ENCODE measurements at regions not wholly inside any gene's neighbourhood (a gene's known extent, or its start where the extent isn't known, plus 50 kb on each side); places are given as distances from the start of the nearest gene placed in this dataset.

- no peaks in the 10 kb centered on the region for H3K9me3 ChIP-seq
- TF ChIP-seq CTCF (IDR thresholded peaks at IDR 0.05) = no peak
- no peaks in the 10 kb centered on the region for H3K36me3 ChIP-seq
- no peak for ATAC-seq
- no peaks in the 10 kb centered on the region for H3K4me1 ChIP-seq
- H3K27ac ChIP-seq = no peak overlapping the region
- H3K4me3 ChIP-seq = no peak overlapping the region
- no peaks in the 10 kb centered on the region for H3K27me3 ChIP-seq
- intact Hi-C loops (cut with DNase I) = no loop called here
- no peak for DNase-seq
These were observed 87.4 kb upstream of the FAM20C start for GRCh38 chr7:105002-105401.

- H3K4me3 ChIP-seq = no peak overlapping the region
- H3K4me1 ChIP-seq = no peaks in the 10 kb centered on the region
- TF ChIP-seq CTCF (IDR thresholded peaks at IDR 0.05) = no peak
- H3K36me3 ChIP-seq = no peaks in the 10 kb centered on the region
- no peak overlapping the region for H3K27ac ChIP-seq
- intact Hi-C loops (cut with DNase I) = no loop called here
- ATAC-seq (no peak), DNase-seq (no peak)
- H3K9me3 ChIP-seq = no peaks in the 10 kb centered on the region
- no peaks in the 10 kb centered on the region for H3K27me3 ChIP-seq
These were observed 86.0 kb upstream of the FAM20C start for GRCh38 chr7:106356-106755.

- no peaks in the 10 kb centered on the region for H3K9me3 ChIP-seq
- ATAC-seq = no peak
- no peaks in the 10 kb centered on the region for H3K36me3 ChIP-seq
- TF ChIP-seq CTCF (IDR thresholded peaks at IDR 0.05) = no peak
- H3K4me1 ChIP-seq = no peaks in the 10 kb centered on the region
- intact Hi-C loops (cut with DNase I) = no loop called here
- no peak overlapping the region for H3K27ac ChIP-seq
- H3K4me3 ChIP-seq = no peak overlapping the region
- H3K27me3 ChIP-seq = no peaks in the 10 kb centered on the region
- DNase-seq = no peak
These were observed 85.1 kb upstream of the FAM20C start for GRCh38 chr7:107233-107632.

- intact Hi-C loops (cut with DNase I) = no loop called here
- ATAC-seq = peak; percentile 27
These were observed 84.5 kb upstream of the FAM20C start for GRCh38 chr7:107907-108306.

GRCh38 chr7:109094-109493 lies 83.3 kb upstream of the FAM20C start:
- intact Hi-C loops (cut with DNase I) = no loop called here
- no peaks in the 10 kb centered on the region for H3K4me1 ChIP-seq
- H3K27me3 ChIP-seq = no peaks in the 10 kb centered on the region
- no peak overlapping the region for H3K4me3 ChIP-seq
- H3K9me3 ChIP-seq = no peaks in the 10 kb centered on the region
- no peaks in the 10 kb centered on the region for H3K36me3 ChIP-seq
- H3K27ac ChIP-seq = no peak overlapping the region
- ATAC-seq (no peak), DNase-seq (peak; percentile 53)
- TF ChIP-seq CTCF (IDR thresholded peaks at IDR 0.05) = no peak

More at GRCh38 chr7:107907-108306, 84.5 kb upstream of the FAM20C start:
- Histone ChIP-seq H3K27ac (no peak overlapping the region), H3K9me3 (no peaks in the 10 kb centered on the region), H3K36me3 (no peaks in the 10 kb centered on the region), H3K4me1 (no peaks in the 10 kb centered on the region), H3K4me3 (no peak overlapping the region), H3K27me3 (no peaks in the 10 kb centered on the region)
- no peak for DNase-seq
- TF ChIP-seq CTCF (IDR thresholded peaks at IDR 0.05) = no peak

- no peaks in the 10 kb centered on the region for H3K27me3 ChIP-seq
- intact Hi-C loops (cut with DNase I) = no loop called here
- H3K9me3 ChIP-seq = no peaks in the 10 kb centered on the region
- TF ChIP-seq CTCF (IDR thresholded peaks at IDR 0.05) = no peak
- H3K4me1 ChIP-seq = no peaks in the 10 kb centered on the region
- ATAC-seq = peak; percentile 16
- DNase-seq = peak; percentile 60
- H3K27ac ChIP-seq = no peak overlapping the region
- H3K36me3 ChIP-seq = no peaks in the 10 kb centered on the region
- H3K4me3 ChIP-seq = no peak overlapping the region
These were observed 82.3 kb upstream of the FAM20C start for GRCh38 chr7:109898-110556.
